ENCODE measurements at regions not wholly inside any gene's neighbourhood (a gene's known extent, or its start where the extent isn't known, plus 50 kb on each side); places are given as distances from the start of the nearest gene placed in this dataset.

DNA sequence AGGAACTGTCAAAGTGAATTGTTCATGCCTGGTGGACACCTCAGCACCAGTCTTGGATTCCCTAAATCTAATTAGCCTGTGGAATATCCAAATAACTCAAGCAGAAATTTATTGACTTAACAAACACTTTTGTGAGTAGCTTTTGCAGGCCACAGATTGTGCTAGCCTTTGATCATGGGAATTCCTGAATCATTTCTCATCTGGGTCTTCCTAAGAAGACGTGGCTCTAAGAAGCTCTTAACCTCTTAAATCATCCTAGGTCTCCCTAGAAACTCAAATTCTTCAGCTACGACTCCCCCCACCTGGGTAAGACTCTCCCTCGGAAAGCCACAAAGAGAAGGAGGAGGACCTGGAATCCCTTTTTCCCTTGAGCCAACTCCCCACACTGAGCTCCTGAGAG, 53.8 kb upstream of the PSEN2 start:
- Mint-ChIP-seq H3K4me1 (no peaks in the 10 kb centered on the region), H3K36me3 (ENCODE audit: low read depth) (no peaks in the 10 kb centered on the region), H3K27me3 (no peaks in the 10 kb centered on the region), H3K4me3 (no peak overlapping the region), H3K9me3 (no peaks in the 10 kb centered on the region), H3K27ac (no peak overlapping the region)
- DNase-seq (no peak), ATAC-seq (ENCODE audit: low read depth) (no peak)
- TF ChIP-seq, protein P1, sequence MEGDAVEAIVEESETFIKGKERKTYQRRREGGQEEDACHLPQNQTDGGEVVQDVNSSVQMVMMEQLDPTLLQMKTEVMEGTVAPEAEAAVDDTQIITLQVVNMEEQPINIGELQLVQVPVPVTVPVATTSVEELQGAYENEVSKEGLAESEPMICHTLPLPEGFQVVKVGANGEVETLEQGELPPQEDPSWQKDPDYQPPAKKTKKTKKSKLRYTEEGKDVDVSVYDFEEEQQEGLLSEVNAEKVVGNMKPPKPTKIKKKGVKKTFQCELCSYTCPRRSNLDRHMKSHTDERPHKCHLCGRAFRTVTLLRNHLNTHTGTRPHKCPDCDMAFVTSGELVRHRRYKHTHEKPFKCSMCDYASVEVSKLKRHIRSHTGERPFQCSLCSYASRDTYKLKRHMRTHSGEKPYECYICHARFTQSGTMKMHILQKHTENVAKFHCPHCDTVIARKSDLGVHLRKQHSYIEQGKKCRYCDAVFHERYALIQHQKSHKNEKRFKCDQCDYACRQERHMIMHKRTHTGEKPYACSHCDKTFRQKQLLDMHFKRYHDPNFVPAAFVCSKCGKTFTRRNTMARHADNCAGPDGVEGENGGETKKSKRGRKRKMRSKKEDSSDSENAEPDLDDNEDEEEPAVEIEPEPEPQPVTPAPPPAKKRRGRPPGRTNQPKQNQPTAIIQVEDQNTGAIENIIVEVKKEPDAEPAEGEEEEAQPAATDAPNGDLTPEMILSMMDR (IDR thresholded peaks at IDR 0.05): no peak
- ChIA-PET CTCF (no interaction called here), POLR2A (no interaction called here)
- intact Hi-C loops (cut with micrococcal nuclease): no loop called here

DNA sequence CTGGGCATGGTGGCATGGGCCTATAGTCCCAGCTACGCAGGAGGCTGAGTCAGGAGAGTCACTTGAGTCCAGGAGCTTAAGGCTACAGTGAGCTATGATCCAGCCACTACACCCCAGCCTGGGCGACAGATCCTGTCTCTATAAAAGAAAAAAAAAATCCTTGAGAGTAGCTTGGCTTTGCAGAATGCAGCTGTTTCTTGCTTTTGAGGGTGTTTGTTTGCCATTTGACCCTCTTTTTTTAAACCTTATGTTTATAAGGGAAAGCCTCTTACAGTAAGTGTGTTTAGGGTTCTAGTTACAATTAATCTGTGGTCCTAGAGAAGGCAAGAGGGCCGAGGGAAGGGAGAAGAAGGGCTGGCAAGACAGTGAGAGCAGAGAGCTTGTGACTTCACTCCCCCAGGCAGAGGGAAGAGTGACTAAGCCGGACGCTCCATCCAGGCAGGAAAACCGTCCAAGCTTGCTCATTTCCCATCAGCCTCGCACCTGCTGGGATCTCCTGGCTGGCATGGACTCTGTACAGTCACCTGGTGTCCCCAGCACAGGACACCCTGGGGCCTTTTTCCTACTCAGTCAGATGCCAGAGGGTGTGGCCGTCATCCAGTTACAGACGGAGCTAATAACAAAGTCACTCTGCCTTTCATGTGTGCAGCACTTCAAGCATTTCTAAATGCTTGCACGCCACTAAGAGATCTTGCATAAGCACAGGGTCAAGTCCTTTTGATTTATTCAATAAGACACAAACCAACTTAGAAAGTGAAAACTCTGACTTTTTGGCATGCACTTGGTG, 55.5 kb upstream of the PSEN2 start:
- Mint-ChIP-seq H3K36me3 (ENCODE audit: low read depth) (no peaks in the 10 kb centered on the region), H3K4me3 (no peak overlapping the region), H3K27ac (no peak overlapping the region), H3K4me1 (no peaks in the 10 kb centered on the region), H3K27me3 (no peaks in the 10 kb centered on the region), H3K9me3 (no peaks in the 10 kb centered on the region)
- POLR2A ChIA-PET: interaction anchor here (0.6 to 1.1 kb wide), 2 partner anchors 11 to 786 kb away, joined by 3 to 4 read pairs; no protein-coding TSS in a partner anchor
- intact Hi-C loops (cut with micrococcal nuclease): no loop called here
- DNase-seq (no peak), ATAC-seq (ENCODE audit: low read depth) (no peak)
- CTCF ChIA-PET: no interaction called here
- TF ChIP-seq, protein P1 (IDR thresholded peaks at IDR 0.05): no peak

DNA sequence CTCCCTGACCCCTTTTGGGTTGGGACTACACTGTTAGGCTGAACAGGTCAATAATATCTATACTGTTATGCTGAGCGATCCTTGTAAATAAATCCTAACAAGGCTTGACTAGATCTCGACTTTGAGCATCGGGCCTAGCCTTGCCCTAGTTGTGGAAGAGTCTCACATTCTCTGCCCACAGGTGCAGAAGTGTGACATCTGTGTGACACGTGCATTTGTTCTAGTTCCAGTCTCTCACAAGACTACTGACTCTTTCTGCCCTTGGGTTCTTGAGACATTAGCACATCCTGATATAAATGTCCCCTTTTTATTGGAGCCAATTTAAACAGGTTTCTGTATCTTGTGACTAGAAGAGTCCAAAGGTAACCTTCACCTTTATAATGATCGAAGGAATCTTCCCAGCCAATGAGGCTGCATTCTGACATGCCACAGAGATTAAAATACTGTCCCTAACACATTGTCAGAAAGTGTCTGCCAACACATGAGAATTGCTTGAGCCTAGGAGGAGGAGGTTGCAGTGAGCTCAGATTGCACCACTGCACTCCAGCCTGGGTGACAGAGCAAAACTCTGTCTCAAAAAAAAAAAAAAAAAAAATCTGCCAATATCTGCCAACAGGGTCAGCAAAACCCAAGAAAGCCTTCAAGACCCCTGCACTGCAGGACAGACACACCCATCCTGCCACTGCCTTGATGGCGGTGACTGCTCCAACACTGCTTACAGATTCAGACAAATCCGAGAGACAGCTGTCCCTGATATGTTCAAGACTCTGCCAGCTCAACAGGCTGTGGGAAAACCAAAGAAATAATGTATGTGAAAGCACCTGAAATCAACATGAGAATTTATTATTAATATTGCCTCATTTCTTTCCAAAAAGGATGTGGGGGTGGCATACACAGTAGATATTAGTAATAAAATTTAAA, 56.5 kb upstream of the PSEN2 start:
- no peak overlapping the region for H3K4me3 Mint-ChIP-seq
- DNase-seq (no peak), ATAC-seq (ENCODE audit: low read depth) (no peak)
- H3K4me1 Mint-ChIP-seq: no peaks in the 10 kb centered on the region
- TF ChIP-seq, protein P1 (IDR thresholded peaks at IDR 0.05): no peak
- H3K36me3 Mint-ChIP-seq (ENCODE audit: low read depth): no peaks in the 10 kb centered on the region
- intact Hi-C loops (cut with micrococcal nuclease): no loop called here
- POLR2A ChIA-PET: interaction anchor here (0.6 to 1.1 kb wide), 2 partner anchors 10 to 178 kb away, joined by 4 read pairs; no protein-coding TSS in a partner anchor
- no peak overlapping the region for H3K27ac Mint-ChIP-seq
- H3K27me3 Mint-ChIP-seq: peaks cover under 1% of the 10 kb centered on the region
- no peaks in the 10 kb centered on the region for H3K9me3 Mint-ChIP-seq
- CTCF ChIA-PET: no interaction called here

DNA sequence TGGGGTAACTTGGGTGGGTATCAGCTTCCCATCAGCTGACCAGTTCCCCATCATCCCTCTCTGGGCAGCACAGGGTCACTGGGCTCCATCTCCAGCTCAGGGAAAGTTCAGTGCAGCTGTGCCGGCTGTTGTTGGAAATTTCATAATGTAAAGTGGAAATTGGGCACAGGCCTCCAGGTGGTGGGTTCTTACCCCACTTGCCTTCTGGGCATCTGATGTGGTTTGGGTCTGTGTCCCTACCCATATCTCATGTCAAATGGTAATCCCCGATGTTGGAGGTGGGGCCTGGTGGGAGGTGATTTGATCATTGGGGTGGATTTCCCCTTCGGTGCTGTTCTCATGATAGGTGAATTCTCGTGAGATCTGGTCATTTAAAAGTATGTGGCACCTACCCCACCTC, 59.7 kb upstream of the PSEN2 start:
- Mint-ChIP-seq H3K9me3 (no peaks in the 10 kb centered on the region), H3K27ac (no peak overlapping the region), H3K27me3 (peaks cover 1% of the 10 kb centered on the region), H3K4me3 (no peak overlapping the region), H3K36me3 (ENCODE audit: low read depth) (no peaks in the 10 kb centered on the region), H3K4me1 (no peaks in the 10 kb centered on the region)
- DNase-seq (no peak), ATAC-seq (ENCODE audit: low read depth) (no peak)
- TF ChIP-seq, protein P1 (IDR thresholded peaks at IDR 0.05): no peak
- POLR2A ChIA-PET: no interaction called here
- intact Hi-C loops (cut with micrococcal nuclease): no loop called here
- CTCF ChIA-PET: no interaction called here

Measured in activated B cell treated with CpG ODN at 0.5 μM for 24 hours (primary cell).